ENCODE measurements at regions not wholly inside any gene's neighbourhood (a gene's known extent, or its start where the extent isn't known, plus 50 kb on each side); places are given as distances from the start of the nearest gene placed in this dataset.
"Not testable (repeated sequence)": the region's sequence is repeated elsewhere in the genome, so short reads cannot be mapped to it uniquely, and the experiment has no call there.

GRCh38 chr15:96817900-96818299 is 487.4 kb downstream of the NR2F2 start:
- DNase-seq (ENCODE audit: low read depth in 2 of 2) = no peak

- DNase-seq (ENCODE audit: low read depth in 2 of 2) = no peak
Observed at GRCh38 chr15:96818861-96819260, 488.4 kb downstream of the NR2F2 start.

- DNase-seq (ENCODE audit: low read depth in 2 of 2) = no peak
Observed at GRCh38 chr15:96827981-96828380, 497.5 kb downstream of the NR2F2 start.

- DNase-seq (ENCODE audit: low read depth in 2 of 2) = no peak
Observed at GRCh38 chr15:96837241-96837970, 506.9 kb downstream of the NR2F2 start.

DNA sequence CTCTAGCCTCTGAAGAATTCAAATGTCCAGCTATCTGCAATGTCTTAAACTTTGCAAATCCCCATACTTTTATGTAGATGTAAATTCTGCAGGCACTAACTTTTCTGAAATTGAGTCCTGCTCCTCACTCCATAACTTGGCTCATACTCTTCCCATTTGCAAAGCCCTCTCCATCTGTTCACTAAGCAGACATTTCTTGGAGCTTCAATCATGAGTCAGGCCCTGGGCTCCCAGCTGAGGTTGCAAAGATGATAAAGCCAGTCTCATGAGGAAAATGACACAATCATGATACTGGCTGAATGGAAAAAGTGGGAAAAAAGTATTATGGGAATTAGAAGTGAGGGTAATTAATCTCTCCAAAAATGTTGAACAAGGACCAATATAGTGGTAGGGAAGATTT is 507.6 kb downstream of the NR2F2 start:
- no peak for DNase-seq (ENCODE audit: low read depth in 2 of 2)

DNA sequence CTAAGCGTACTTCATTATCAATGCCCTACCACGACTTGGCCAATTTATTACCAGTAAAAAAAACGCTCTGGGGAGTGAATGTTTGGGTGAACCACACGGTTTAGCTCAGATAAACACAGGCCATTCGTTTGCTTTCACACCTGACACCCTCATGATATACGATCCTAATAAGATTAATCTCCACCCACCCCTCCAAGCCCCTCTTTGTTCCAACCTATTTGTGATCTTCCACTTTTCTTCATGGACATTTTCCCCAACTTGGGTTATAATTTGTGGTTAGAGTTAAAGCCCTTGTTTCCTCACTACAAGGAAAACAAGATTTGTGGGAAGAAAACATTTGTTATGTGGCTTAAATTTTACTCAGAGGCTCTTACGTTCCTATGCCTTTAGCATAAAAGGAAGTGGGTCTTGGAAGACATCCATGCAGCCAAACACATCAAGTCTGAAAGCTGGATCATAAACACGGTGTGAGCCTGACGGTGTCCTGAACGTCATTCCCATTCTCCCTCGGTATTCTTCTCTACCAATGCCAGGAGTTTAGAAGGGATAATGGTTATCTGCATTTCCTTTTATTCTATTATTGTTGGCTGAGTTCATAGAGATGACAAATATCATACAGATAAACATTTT is 518.9 kb downstream of the NR2F2 start:
- DNase-seq (ENCODE audit: low read depth in 2 of 2) = no peak

- DNase-seq (ENCODE audit: low read depth in 2 of 2) = no peak
Observed at GRCh38 chr15:96851613-96852012, 521.1 kb downstream of the NR2F2 start.

DNA sequence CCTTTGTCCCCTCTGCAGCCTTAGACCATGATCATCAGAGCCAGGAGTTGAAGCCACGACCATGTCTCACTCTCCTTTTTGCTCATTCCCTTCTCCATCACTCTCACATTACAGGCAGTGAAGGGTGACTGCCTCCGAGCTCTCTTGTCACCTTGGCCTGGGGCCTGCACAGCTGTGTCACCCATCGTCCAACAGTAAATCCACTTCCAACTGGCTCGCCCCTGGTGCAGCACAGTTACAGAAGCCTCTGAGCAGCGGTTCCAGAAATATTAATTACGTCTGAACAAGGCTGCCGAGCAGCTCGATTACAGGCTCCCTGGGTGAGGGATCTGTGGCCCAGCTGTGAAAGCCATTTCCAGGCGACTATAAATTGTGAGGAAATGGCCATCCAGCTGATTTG is 528.2 kb downstream of the NR2F2 start:
- no peak for DNase-seq (ENCODE audit: low read depth in 2 of 2)

- no peak for DNase-seq (ENCODE audit: low read depth in 2 of 2)
Observed at GRCh38 chr15:96860741-96861140, 530.2 kb downstream of the NR2F2 start.

- DNase-seq (ENCODE audit: low read depth in 2 of 2) = no peak
Observed at GRCh38 chr15:96867992-96868391, 537.5 kb downstream of the NR2F2 start.

- DNase-seq (ENCODE audit: low read depth in 2 of 2) = no peak
Observed at GRCh38 chr15:96869122-96869521, 538.6 kb downstream of the NR2F2 start.

DNA sequence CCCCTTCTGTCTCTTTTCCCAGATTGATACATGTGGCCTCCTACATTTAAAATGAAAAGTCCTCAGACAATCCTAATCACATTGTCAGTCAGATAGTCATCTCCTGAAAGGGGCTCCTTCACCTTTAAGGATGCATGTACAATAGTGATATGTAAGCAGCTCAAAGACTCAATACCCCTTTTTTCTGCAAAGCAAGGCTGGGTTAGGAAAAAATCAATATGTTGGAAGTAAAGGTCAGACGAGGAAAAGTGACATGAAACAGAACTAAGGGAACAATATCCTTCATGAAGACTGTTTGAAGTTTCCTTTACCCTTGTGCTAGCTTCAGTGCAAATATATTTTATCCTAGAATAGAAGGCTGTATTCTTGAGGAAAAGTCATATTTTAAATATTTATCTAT is 539.3 kb downstream of the NR2F2 start:
- no peak for DNase-seq (ENCODE audit: low read depth in 2 of 2)

DNA sequence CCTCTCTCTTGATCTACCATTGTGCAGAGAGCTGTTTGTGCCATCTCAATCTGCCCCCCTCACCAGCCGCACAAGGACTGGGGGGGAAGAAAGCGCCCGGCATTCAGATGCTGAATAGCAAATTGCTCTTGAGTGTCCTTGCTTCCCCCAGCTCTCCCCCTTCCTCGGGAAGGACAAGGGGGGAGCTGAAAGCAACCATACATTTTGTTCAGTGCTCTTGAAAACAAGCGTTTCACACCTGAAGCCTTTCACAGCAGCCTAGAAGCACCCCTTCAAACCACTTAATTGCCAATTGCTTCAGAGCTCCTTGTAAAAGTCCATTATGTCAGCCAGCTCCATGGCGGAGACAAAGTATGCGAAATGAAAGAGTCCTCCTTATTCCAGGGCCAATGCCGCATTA is 540.1 kb downstream of the NR2F2 start:
- no peak for DNase-seq (ENCODE audit: low read depth in 2 of 2)

GRCh38 chr15:96877442-96877841 is 546.9 kb downstream of the NR2F2 start:
- DNase-seq (ENCODE audit: low read depth in 2 of 2) = not testable (repeated sequence)

DNA sequence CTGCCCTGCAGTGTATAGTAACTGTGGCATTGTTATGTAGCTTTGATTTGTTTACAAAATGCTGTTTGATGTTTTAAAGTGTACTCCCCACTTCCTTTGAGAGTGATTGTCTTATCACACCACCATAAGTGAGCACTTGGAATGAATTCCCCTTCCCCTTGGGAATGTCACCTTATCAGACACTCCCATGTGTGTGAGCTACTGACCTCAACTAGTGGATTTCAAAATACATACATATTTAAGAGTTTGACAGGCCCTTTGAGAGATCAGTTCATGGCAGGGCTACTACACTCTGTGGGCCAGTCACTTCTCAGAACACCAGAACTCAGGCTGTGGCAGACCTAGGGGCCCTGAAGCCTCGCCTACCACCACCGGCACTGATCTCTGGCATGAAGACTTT is 547.6 kb downstream of the NR2F2 start:
- no peak for DNase-seq (ENCODE audit: low read depth in 2 of 2)

- no peak for DNase-seq (ENCODE audit: low read depth in 2 of 2)
Observed at GRCh38 chr15:96882121-96882772, 551.7 kb downstream of the NR2F2 start.

DNA sequence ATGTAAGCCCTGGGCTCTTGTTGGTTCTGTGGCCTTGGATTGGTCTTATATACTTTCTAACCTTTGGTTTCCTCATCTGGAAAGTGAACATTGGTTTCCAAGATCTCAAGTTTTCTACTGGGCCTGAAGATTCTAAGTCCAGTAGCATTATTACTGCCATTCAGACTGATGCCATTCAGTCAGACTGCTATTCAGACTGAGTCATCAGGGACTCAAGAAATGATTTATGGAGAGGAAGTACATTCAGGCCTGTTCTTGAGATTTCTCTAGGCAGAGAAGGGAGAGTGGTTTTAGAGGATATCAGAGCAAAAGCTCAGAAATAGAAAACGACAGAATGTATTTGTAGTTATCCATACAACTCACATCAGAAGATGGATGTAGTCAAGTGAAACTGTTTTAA is 557.2 kb downstream of the NR2F2 start:
- DNase-seq (ENCODE audit: low read depth in 2 of 2) = no peak

GRCh38 chr15:96888764-96889163 is 558.3 kb downstream of the NR2F2 start:
- DNase-seq (ENCODE audit: low read depth in 2 of 2) = no peak

DNA sequence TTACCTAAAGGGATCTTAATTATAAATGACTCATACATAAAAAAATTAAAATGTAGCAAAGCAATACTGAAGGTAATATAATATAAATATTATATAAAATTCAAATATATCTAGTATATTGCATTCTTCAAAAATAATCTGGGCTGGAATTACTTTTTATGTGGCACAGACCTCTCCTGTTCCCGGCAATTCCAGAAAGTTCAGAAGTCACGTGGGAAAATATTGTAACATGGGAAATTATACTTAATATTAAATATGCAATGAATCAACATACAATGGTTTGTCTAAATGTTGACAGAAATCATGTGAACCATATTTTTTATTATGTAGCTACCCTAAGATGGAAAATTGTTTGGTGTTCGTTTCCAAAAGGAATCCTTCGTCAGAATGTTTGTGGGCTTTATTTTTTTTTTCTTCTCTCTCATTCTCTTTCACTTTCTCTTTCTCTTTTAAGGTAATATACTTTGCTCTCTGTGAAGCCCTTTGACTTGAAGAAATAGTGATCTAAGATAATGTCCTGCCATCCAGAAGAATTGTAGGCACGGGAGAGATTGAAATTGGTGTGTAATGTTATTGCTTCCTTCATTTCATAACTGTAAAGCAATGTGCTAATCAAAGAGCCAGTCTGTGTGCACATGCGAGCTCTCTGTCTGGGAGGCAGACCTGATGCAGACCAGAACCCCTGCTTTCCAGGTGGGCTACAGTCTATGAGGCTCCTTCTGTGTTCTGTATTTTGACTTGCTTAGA is 559.4 kb downstream of the NR2F2 start:
- no peak for DNase-seq (ENCODE audit: low read depth in 2 of 2)

DNA sequence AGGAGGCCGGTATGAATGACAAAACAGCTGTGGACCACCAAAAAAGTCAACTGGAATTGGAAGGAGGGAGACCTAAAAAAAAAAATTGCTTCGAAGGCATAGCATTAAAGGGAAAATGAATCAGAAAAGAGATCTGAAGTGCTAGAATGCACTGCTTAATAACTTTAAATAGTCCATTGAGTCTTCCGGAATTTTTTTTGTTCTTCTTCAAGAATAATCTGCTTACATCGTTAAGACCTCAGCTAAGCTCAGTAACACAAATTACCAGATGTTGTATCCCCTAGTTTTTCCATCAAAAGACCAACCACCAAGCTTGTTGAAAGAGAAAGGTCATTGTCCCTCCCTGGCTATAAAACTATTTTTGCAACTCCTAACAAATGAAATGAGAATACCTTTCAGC is 560.5 kb downstream of the NR2F2 start:
- no peak for DNase-seq (ENCODE audit: low read depth in 2 of 2)

- DNase-seq (ENCODE audit: low read depth in 2 of 2) = no peak
Observed at GRCh38 chr15:96893159-96893906, 562.8 kb downstream of the NR2F2 start.

DNA sequence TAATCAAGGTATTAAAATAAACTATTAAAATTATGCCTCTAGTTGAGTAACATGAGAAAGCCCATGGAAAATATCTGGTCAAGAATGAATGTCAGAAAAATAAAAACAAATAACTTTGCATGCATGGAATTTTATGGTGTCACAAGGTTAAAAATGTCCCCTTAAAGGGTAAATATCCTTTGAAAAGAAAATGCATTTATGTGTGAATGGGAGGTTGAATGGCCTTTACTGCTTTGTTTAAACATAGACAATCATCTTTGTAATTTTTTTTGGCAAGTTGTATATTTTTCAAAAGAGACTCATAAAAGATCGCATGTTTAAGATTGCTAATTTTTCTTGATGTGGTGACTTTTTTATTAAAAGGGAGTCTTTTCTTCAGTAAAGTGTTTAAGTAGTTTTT is 564.2 kb downstream of the NR2F2 start:
- no peak for DNase-seq (ENCODE audit: low read depth in 2 of 2)
